ENCODE measurements at regions not wholly inside any gene's neighbourhood (a gene's known extent, or its start where the extent isn't known, plus 50 kb on each side); places are given as distances from the start of the nearest gene placed in this dataset.

DNA sequence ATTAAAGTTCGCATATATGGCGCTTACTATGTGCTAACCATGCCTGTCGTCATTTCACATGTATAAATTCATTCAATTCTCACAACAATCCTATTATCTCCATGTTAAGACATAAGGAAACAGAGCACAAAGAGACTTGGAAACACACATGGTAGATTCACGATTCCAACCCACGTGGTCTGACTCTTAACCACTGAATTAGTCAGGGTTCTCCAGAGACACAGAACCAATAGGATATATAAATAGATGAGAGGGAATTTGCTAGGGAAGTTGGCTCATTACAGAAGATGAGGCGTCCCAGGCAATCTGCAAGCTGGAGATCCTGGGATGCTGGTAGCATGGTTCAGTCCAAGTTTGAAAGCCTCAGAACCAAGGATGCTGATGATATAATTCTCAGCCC is 765.3 kb downstream of the TBL1XR1 start:
- DNase-seq (ENCODE audit: low read depth in 2 of 2): no peak

DNA sequence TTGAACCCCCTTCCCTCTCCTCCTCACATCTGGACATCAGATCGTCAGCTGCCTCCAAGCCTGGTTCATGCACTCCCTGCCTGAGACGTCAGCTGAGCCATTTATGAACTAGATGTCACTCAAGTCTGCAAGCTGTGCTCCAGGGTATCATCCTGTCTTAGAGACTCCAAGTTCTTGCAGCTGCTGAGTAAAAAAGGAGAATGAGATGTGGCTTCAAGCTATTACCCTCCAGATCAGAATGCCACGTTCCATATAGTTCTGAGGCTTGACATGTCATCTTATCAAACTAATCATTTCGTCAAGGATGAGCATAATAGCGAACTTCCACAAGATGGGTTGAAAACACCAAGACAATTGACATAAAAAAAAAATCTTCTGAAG is 766.3 kb downstream of the TBL1XR1 start:
- no peak for DNase-seq (ENCODE audit: low read depth in 2 of 2)

DNA sequence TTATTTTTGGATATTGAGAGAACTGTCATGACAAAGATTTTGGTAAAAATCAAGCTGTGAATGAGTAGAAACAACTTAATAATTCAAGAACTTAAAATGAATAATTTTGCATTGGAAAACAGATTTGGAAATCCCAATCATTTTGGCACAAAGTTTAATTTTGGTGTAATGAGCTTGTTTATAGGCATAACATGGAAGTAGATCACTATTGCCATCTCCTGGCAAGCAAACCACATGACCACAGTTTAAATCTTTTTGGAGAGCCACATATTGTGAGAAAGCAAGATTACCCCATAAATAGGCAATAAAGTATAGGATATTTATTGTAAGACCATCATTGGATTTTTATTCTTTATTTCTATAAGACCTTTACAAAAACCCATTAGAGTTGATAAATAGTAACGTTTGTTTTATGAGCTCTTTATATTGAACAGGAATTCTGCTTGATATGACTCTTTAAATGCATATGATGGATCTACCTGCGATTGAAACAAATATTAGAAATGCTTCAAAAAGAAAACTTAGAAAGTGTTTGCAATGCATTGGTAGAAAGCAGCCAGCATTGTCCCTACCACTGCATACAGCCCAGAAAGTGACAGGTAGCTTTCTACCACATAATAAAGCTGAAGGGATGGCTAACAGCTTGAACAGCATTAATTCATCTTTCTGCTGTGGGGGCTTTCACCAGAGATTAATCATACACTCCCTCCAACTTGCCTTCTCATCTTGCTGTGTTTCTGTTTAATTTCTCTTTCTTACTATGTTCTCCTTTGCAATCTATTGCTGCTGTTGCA is 766.8 kb downstream of the TBL1XR1 start:
- peak; percentile 25 to 34 for DNase-seq (ENCODE audit: low read depth in 2 of 2)

DNA sequence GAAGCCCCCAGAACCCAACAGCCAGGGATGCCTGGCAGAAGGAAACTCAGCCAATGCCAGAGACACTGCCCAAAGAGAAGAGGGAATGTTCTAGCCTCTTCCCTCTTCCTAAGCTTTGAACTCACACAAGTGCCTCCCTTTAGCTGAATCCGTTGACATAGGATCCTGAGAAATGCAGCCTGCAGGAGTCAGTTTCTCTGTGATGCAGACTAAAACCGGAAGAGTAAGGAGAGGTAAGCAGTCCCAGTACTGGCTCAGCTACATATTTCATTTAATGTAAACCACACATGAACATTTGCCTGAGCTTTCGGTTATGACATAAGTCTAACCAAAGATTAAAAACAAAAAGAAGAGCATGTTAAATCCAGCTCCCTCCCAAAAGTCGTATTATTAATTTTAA is 768.7 kb downstream of the TBL1XR1 start:
- DNase-seq (ENCODE audit: low read depth in 2 of 2): no peak

DNA sequence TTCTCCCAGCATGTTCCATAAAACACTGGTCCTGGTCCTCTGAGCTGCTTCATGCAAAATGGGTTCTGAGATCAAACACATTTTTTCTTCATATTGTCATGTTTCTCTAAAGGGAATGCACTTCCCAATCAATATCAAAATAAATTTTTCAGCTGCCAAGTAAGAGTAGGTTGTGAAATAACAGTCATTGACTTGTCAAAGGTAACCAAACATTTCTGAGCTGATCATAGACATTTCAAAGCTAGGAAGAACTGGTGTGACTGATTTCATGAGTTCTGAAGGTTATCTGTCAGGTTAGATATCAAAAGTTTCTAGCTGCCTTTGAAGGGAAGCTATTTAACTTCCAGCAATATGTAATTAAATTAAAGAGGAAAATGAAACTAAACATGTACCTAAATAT is 770.9 kb downstream of the TBL1XR1 start:
- DNase-seq (ENCODE audit: low read depth in 2 of 2): no peak

DNA sequence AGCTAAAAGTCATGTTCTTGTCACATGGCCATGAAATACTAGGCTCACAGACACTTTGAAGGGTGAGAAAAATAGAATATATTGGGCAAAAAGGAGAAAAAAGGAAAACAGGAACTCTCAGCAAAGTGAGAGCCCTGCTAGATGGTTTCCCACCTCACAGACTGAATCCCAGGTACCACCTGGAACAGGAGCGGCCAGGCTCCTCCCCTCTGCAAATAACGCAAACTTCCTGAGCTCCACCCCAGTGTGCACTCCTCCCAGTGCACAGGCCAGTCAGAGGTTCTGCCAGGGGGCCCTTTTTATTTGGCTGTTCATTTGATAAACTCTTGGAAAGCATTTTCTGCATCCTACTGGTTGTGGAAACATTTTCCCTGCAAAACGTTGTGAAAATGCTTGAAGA is 780.4 kb downstream of the TBL1XR1 start:
- no peak for DNase-seq (ENCODE audit: low read depth in 2 of 2)

DNA sequence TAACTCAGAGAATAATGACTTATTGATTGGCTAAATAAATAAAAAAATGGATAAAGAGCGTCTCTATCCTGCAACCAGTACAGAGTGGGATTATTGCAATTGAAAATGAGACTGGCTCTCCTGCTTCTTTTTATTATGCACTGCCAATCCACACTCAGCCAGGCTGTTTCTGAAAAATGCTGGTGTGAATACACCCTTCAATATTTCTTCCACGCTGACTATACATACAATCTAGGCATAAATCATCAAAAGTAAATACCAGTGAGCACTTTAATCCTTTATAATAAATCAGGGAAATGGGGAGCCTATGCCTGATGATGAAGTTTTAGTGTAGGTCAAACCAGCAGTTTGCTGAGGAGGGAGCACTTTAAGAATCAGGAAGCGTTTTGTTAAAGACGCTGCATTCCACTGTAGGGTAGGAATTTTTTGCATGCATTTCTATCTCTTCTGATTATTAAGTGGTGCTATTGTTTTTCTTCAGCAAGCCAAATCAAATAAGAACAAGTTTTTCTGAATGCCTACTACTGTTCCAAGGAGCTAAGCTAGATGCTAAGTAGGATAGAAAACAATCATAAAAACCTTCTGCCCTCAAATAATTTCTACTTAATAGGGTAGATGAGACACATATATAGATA is 781.5 kb downstream of the TBL1XR1 start:
- no peak for DNase-seq (ENCODE audit: low read depth in 2 of 2)

DNA sequence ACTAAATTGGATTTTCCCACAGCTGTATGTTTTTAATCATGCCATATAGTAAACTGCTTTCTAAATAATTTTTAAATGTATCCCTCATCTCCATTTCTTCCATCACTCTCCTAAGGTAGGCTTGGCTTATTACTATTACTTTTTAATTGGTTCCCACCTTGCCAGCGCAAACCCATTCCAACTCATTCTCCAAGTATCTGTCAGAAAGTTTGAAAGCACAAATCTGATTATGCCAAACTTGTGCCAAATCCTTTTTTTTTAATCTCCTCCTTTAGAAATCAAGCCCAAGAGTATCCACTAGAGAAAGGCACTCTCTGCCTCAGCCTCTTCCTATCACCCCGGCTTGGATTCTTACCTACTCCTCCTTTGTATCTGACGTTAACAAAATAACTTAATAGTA is 784.5 kb downstream of the TBL1XR1 start:
- DNase-seq (ENCODE audit: low read depth in 2 of 2): no peak

DNA sequence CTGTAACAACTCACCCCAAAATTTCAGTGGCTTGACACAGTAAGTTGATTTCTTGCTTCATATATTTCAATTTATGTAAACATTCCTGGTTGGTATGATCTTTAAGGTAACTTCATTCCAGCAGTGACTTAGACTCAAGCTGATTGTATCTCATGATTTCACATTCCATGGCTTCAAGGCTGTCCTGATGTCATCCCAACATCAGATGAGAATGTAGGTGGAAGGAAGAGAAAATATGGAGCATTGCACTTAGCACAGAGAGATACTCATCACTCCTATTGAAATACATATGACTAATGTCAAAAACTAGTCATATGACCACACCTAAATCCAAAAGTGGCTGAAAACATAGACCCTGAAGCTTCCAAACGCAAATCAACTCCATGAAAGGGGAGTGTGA is 793.8 kb downstream of the TBL1XR1 start:
- DNase-seq (ENCODE audit: low read depth in 2 of 2): no peak

DNA sequence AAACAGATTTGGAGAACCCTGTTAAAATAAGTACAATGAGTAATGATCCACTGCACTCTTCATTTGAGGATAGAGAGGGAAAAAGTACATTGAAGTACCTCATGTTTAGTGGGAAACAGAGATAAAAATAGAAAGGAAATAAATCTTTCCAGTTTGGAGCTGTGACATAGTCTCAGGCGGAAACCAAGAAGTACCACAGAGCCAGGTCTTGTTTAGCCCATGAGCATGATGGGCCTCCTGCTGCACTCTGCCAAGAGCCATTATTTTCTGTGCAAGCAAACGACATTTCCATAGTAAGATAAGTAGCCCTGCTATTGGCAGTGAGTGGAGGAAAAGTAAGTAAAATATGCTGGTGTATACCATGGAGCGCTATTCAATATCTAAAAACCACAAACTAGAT is 796.1 kb downstream of the TBL1XR1 start:
- DNase-seq (ENCODE audit: low read depth in 2 of 2): no peak

DNA sequence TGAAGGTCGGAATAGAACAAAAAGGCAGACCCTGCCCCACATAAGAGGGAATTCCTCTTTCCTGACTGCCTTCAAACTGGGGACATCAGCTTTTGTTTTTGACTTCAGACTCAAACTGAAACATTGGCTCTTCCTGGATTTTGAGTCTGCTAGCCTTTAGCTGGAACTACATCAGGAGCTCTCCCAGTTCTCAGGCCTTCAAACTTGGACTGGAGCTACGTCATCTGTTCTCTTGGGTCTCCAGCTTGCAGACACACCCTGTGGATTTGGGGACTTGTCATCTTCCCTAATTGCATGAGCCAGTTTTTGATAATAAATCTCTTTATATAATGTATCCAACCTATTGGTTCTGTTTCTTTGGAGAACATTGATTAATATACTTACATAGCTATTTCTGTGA is 798.1 kb downstream of the TBL1XR1 start:
- no peak for DNase-seq (ENCODE audit: low read depth in 2 of 2)

DNA sequence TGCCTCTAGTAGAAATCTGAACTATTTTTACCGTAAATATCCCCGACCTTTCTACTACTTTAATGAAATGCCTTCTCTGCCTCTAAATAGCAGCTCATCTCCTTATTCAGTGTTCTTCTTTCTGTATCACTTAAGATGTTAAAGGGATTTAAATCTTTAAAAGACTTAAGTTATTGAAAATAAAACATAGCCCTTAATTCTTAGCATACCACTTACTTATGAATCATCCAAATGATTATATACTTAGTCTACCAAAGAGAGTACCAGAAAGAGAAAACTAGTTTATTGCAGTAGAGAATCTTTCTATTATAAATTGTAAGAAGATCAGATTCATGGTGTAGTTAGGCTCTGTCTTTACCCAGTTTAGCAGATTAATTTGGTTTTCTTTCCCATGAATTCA is 802.0 kb downstream of the TBL1XR1 start:
- DNase-seq (ENCODE audit: low read depth in 2 of 2): no peak

DNA sequence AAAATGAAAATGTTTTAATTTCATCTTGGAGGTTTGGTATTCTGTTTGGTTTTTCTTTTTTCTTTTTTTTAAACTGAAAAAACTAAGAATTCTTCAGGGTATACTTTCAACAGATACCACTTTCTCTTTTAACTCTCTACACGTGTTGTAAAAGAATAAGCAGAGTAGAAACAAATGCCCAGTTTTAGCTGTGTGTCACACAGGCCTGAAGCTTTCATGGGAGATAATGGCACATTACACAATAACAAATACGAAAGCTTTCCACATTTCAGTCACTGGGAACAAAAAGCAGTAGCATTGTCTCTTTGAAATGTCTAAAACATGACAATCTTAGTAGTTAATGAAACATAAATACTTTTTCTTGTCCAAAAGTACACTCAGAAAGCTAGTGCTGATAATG is 818.5 kb downstream of the TBL1XR1 start:
- no peak for DNase-seq (ENCODE audit: low read depth in 2 of 2)

DNA sequence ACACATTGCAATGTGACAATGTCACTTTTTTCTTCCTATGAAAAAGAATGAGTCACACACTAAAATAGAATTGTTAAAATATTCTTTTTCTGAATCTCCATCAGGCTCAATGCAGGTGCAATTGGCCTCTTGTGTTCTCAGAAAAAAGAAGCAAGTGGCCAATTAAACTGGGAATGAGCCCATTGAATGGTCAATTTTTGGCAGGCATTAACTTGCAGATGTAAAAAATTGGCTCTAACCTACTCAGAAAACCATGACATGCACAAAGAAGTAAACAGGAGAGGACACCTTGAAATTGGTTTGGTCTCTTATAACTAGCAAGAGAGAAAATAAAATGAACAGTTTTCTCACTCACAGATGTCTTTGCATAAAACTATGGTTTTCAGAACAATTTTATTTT is 820.8 kb downstream of the TBL1XR1 start:
- no peak for DNase-seq (ENCODE audit: low read depth in 2 of 2)

DNA sequence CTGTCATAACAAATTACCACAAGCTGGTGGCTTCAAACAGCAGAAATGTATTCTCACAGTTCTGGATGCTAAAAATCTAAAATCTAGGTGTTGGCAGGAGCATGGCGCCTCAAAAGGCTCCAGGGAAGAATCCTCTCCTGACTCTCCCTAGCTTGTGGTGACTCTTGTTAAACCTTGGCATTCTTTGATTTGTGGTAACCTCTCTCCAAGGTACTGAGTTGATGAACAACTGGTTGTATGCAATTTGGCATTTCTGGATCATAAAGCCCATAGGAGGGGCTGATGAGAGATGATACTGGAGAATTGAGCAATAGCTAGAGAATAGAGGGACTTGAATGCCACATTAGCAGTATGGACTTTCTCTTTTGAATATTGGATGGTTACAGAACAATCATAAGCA is 821.8 kb downstream of the TBL1XR1 start:
- no peak for DNase-seq (ENCODE audit: low read depth in 2 of 2)

DNA sequence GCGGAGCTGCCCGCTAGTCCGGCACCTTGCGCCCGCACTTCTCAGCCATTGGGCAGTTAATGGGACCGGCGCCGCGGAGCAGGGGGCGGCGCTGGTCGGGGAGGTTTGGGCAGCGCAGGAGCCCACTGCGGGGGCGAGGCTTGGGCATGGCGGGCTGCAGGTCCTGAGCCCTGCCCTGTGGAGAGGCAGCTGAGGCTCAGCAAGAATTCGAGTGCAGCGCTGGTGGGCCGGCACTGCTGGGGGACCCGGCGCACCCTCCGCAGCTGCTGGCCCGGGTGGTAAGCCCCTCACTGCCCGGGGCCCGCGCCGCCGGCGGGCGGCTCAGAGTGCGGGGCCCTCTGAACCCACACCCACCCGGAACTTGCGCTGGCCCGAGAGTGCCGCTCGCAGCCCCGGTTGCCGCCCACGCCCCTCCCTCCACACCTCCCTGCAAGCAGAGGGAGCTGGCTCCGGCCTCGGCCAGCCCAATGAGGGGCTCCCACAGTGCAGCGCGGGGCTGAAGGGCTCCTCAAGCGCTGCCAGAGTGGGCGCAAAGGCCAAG is 835.0 kb downstream of the TBL1XR1 start:
- no peak for DNase-seq (ENCODE audit: low read depth in 2 of 2)

DNA sequence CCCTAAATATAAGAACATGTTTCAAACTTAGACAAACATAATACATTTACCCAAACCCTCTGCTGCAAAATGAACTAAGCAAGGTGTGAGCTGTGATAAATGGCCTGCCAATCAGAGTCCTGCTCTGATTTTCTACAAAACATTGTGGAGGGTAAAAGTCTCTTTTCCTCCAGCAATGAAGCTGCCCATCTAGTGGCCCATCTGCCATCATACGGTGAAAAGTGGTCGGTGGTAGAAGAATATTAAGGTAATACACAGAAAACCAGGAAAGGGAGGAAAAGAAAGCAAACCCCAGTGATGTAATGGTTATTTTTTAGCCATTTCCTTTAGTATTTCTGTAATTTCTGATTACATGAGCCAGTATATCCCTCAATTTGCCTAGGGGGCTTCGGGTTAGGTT is 838.1 kb downstream of the TBL1XR1 start:
- no peak for DNase-seq (ENCODE audit: low read depth in 2 of 2)

DNA sequence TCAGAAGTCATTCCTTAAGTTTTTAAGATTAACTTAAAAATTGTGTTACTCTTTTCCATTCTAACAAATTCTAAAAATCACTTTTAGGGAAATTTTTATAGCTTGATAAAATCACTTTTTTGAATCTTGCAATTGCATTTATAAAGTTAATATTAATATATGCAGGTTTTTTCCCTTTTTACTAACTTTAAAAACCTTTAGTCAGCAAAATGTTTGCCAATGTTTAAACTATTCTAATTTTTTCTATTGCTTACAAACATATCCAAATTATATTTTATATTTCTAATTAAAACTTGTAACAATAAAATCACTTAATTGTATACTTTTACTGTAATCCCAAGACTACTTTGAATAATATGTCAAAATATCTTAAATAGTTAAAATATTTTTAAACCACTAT is 839.4 kb downstream of the TBL1XR1 start:
- DNase-seq (ENCODE audit: low read depth in 2 of 2): no peak

DNA sequence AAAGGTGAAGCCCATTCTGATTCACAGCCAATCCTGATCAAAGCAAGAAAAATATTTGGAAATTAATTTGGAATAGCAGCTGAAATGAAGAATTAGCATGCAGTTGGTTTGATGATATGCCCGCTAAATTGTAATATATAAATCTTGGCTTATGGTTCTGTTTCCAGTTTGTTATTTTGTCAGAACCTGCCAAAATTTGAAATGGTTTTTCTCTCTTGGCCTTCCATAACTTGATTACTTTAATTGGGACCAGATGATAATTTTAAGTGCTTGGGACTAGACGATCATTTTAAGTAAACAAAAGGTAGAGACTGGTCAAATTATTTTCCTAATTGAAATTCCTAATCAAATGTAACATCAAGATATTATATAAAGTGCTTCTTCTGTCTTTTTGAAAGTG is 842.4 kb downstream of the TBL1XR1 start:
- DNase-seq (ENCODE audit: low read depth in 2 of 2): no peak

DNA sequence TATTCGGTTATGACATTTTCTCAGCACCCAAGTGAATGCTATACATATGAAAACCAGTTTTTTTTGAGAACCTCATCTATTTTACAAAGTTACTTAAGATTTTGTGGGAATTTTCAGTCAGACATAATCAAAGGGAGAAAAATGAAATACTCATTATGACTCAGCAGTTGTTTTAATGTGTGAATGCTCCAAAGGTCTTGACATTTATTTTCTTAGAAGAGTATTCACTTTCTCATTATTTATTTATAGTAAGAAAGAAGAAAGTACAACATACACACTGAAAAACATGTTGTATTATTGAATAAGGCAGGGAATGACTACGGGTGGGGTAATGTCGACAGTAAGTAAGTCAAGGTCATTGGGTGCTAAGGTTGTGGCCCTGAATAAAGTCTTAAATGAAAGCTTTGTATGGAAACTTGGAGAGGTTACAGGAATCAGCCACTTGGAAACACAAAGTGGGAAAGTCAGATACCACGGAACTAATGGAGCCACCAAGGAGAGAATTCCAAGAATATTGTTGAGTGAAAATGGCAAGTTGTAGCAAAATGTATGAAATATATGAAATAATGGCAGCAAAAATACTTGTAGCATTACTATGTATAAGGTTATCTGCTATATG is 844.5 kb downstream of the TBL1XR1 start:
- no peak for DNase-seq (ENCODE audit: low read depth in 2 of 2)

DNA sequence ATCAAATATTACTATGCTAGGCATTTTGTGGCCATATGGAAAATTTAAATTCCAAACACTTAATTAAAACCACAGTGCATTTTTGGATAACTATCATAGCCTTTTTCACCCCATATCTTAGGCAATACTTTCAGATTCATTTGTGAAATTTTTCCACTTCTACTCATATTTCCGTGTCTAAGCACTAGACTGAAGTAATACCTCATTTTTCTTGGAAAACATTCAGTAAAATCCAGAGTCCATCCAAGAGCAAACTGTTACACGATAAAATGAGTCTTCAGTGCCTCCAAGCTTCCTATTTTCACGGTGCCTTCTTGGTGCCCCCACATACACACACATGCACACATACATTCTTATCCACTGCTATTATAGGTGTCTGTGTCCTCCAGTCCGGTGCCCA is 845.9 kb downstream of the TBL1XR1 start:
- DNase-seq (ENCODE audit: low read depth in 2 of 2): no peak

DNA sequence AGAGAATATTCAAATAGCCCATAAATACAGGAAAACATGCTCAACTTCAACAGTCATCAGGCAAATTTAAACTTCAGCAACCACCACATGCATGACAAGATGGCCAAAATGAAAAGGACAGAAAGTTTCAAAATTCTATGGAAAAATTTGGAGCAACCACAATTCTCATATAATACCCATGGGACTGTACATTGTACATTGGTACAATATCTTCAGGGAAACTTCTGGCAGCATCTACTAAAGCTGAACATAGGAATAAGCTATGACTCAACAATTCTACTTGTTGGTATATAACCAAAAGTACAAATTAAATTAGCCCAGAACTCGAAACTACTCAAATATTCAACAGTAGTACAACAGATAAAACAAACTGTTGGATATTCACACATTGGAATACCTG is 847.6 kb downstream of the TBL1XR1 start:
- no peak for DNase-seq (ENCODE audit: low read depth in 2 of 2)
